ENCODE measurements at regions not wholly inside any gene's neighbourhood (a gene's known extent, or its start where the extent isn't known, plus 50 kb on each side); places are given as distances from the start of the nearest gene placed in this dataset.

GRCh38 chr2:176769021-176769420, 443.6 kb upstream of the HNRNPA3 start:
- no peak for TF ChIP-seq ZFP69B (tag by site-specific recombination; IDR thresholded peaks at IDR 0.05)
- no peak for TF ChIP-seq CTCF (tag by site-specific recombination; IDR thresholded peaks at IDR 0.05)
- TF ChIP-seq, protein P1, sequence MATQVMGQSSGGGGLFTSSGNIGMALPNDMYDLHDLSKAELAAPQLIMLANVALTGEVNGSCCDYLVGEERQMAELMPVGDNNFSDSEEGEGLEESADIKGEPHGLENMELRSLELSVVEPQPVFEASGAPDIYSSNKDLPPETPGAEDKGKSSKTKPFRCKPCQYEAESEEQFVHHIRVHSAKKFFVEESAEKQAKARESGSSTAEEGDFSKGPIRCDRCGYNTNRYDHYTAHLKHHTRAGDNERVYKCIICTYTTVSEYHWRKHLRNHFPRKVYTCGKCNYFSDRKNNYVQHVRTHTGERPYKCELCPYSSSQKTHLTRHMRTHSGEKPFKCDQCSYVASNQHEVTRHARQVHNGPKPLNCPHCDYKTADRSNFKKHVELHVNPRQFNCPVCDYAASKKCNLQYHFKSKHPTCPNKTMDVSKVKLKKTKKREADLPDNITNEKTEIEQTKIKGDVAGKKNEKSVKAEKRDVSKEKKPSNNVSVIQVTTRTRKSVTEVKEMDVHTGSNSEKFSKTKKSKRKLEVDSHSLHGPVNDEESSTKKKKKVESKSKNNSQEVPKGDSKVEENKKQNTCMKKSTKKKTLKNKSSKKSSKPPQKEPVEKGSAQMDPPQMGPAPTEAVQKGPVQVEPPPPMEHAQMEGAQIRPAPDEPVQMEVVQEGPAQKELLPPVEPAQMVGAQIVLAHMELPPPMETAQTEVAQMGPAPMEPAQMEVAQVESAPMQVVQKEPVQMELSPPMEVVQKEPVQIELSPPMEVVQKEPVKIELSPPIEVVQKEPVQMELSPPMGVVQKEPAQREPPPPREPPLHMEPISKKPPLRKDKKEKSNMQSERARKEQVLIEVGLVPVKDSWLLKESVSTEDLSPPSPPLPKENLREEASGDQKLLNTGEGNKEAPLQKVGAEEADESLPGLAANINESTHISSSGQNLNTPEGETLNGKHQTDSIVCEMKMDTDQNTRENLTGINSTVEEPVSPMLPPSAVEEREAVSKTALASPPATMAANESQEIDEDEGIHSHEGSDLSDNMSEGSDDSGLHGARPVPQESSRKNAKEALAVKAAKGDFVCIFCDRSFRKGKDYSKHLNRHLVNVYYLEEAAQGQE (tag by site-specific recombination; IDR thresholded peaks at IDR 0.05): no peak
- TF ChIP-seq ZNF580 (tag by site-specific recombination; IDR thresholded peaks at IDR 0.05): no peak
- TF ChIP-seq ZNF664 (tag by site-specific recombination; IDR thresholded peaks at IDR 0.05): no peak
- no peak for TF ChIP-seq KLF1 (tag by site-specific recombination; IDR thresholded peaks at IDR 0.05)
- no peak for TF ChIP-seq SP2 (tag by site-specific recombination; IDR thresholded peaks at IDR 0.05)
- no peak for TF ChIP-seq HOXA7 (CRISPR knock-in tag; IDR thresholded peaks at IDR 0.05; ENCODE audit: borderline replicate concordance)
